ENCODE measurements at regions not wholly inside any gene's neighbourhood (a gene's known extent, or its start where the extent isn't known, plus 50 kb on each side); places are given as distances from the start of the nearest gene placed in this dataset.

GRCh38 chr2:58709687-58710354, 468.7 kb upstream of the FANCL start:
- ChIA-PET POLR2A (no interaction called here), CTCF (no interaction called here)
- TF ChIP-seq ELF4 (IDR thresholded peaks at IDR 0.05) (no peak), LEF1 (IDR thresholded peaks at IDR 0.05; ENCODE audit: borderline replicate concordance) (no peak), FOXA1 (IDR thresholded peaks at IDR 0.05) (no peak), L3MBTL2 (conservative IDR thresholded peaks at IDR 0.05) (no peak), HDGF (IDR thresholded peaks at IDR 0.05; ENCODE audit: borderline replicate concordance) (no peak), ARNT (IDR thresholded peaks at IDR 0.05) (no peak), FOXM1 (IDR thresholded peaks at IDR 0.05; ENCODE audit: borderline replicate concordance) (no peak), NFRKB (IDR thresholded peaks at IDR 0.05) (no peak), PKNOX1 (IDR thresholded peaks at IDR 0.05) (no peak), ZNF384 (IDR thresholded peaks at IDR 0.05) (no peak), CTBP1 (IDR thresholded peaks at IDR 0.05; ENCODE audit: borderline replicate concordance) (no peak), SUZ12 (IDR thresholded peaks at IDR 0.05) (no peak), SP1 (IDR thresholded peaks at IDR 0.05) (no peak), BHLHE40 (IDR thresholded peaks at IDR 0.05; ENCODE audit: borderline replicate concordance) (no peak), TARDBP (IDR thresholded peaks at IDR 0.05) (no peak), FOXK2 (IDR thresholded peaks at IDR 0.05) (no peak)
- no peak for DNase-seq (ENCODE audit: extremely low spot score)

- DNase-seq (ENCODE audit: extremely low spot score), result no peak
- ChIA-PET POLR2A (no interaction called here), CTCF (no interaction called here)
- TF ChIP-seq ZNF384 (IDR thresholded peaks at IDR 0.05), result no peak
- no peak for TF ChIP-seq FOXM1 (IDR thresholded peaks at IDR 0.05; ENCODE audit: borderline replicate concordance)
- no peak for TF ChIP-seq FOXA1 (IDR thresholded peaks at IDR 0.05)
- no peak for TF ChIP-seq FOXK2 (IDR thresholded peaks at IDR 0.05)
- TF ChIP-seq PKNOX1 (IDR thresholded peaks at IDR 0.05), result no peak
- no peak for TF ChIP-seq L3MBTL2 (conservative IDR thresholded peaks at IDR 0.05)
- no peak for TF ChIP-seq SP1 (IDR thresholded peaks at IDR 0.05)
- TF ChIP-seq SUZ12 (IDR thresholded peaks at IDR 0.05), result no peak
- TF ChIP-seq ELF4 (IDR thresholded peaks at IDR 0.05), result no peak
- TF ChIP-seq TARDBP (IDR thresholded peaks at IDR 0.05), result no peak
- TF ChIP-seq HDGF (IDR thresholded peaks at IDR 0.05; ENCODE audit: borderline replicate concordance), result no peak
- no peak for TF ChIP-seq CTBP1 (IDR thresholded peaks at IDR 0.05; ENCODE audit: borderline replicate concordance)
- no peak for TF ChIP-seq NFRKB (IDR thresholded peaks at IDR 0.05)
- TF ChIP-seq ARNT (IDR thresholded peaks at IDR 0.05), result no peak
Measured at GRCh38 chr2:58709274-58709673, 468.1 kb upstream of the FANCL start.

- POLR2A ChIA-PET, result no interaction called here
- CTCF ChIA-PET, result interaction anchor here (0.7 kb wide), 1 partner anchor 20 kb away, joined by 3 read pairs; no protein-coding TSS in a partner anchor
- TF ChIP-seq SP1 (IDR thresholded peaks at IDR 0.05) (no peak), ZNF384 (IDR thresholded peaks at IDR 0.05) (no peak), SUZ12 (IDR thresholded peaks at IDR 0.05) (no peak), FOXA1 (IDR thresholded peaks at IDR 0.05) (no peak), FOXK2 (IDR thresholded peaks at IDR 0.05) (no peak), CTBP1 (IDR thresholded peaks at IDR 0.05; ENCODE audit: borderline replicate concordance) (no peak), FOXM1 (IDR thresholded peaks at IDR 0.05; ENCODE audit: borderline replicate concordance) (no peak), BHLHE40 (IDR thresholded peaks at IDR 0.05; ENCODE audit: borderline replicate concordance) (no peak), TARDBP (IDR thresholded peaks at IDR 0.05) (no peak), PKNOX1 (IDR thresholded peaks at IDR 0.05) (no peak), NFRKB (IDR thresholded peaks at IDR 0.05) (no peak), L3MBTL2 (conservative IDR thresholded peaks at IDR 0.05) (no peak), ARNT (IDR thresholded peaks at IDR 0.05) (no peak), ELF4 (IDR thresholded peaks at IDR 0.05) (no peak), LEF1 (IDR thresholded peaks at IDR 0.05; ENCODE audit: borderline replicate concordance) (no peak), HDGF (IDR thresholded peaks at IDR 0.05; ENCODE audit: borderline replicate concordance) (no peak)
- DNase-seq (ENCODE audit: extremely low spot score), result peak; percentile 18
Measured at GRCh38 chr2:58708565-58708964, 467.4 kb upstream of the FANCL start.

- POLR2A ChIA-PET, result no interaction called here
- no peak for DNase-seq (ENCODE audit: extremely low spot score)
- TF ChIP-seq L3MBTL2 (conservative IDR thresholded peaks at IDR 0.05), result no peak
- no peak for TF ChIP-seq LEF1 (IDR thresholded peaks at IDR 0.05; ENCODE audit: borderline replicate concordance)
- no peak for TF ChIP-seq ARNT (IDR thresholded peaks at IDR 0.05)
- no peak for TF ChIP-seq SP1 (IDR thresholded peaks at IDR 0.05)
- no peak for TF ChIP-seq ZNF384 (IDR thresholded peaks at IDR 0.05)
- no peak for TF ChIP-seq FOXA1 (IDR thresholded peaks at IDR 0.05)
- CTCF ChIA-PET, result no interaction called here
Measured at GRCh38 chr2:58702302-58702885, 461.3 kb upstream of the FANCL start.

GRCh38 chr2:58701688-58702301, 460.7 kb upstream of the FANCL start:
- TF ChIP-seq CTBP1 (IDR thresholded peaks at IDR 0.05; ENCODE audit: borderline replicate concordance) (no peak), ELF4 (IDR thresholded peaks at IDR 0.05) (no peak), NFRKB (IDR thresholded peaks at IDR 0.05) (no peak), ARNT (IDR thresholded peaks at IDR 0.05) (no peak), ZNF384 (IDR thresholded peaks at IDR 0.05) (no peak), TARDBP (IDR thresholded peaks at IDR 0.05) (no peak), FOXM1 (IDR thresholded peaks at IDR 0.05; ENCODE audit: borderline replicate concordance) (no peak), SUZ12 (IDR thresholded peaks at IDR 0.05) (no peak), FOXA1 (IDR thresholded peaks at IDR 0.05) (no peak), HDGF (IDR thresholded peaks at IDR 0.05; ENCODE audit: borderline replicate concordance) (no peak), LEF1 (IDR thresholded peaks at IDR 0.05; ENCODE audit: borderline replicate concordance) (no peak), BHLHE40 (IDR thresholded peaks at IDR 0.05; ENCODE audit: borderline replicate concordance) (no peak), PKNOX1 (IDR thresholded peaks at IDR 0.05) (no peak), FOXK2 (IDR thresholded peaks at IDR 0.05) (no peak), L3MBTL2 (conservative IDR thresholded peaks at IDR 0.05) (no peak)
- ChIA-PET CTCF (no interaction called here), POLR2A (no interaction called here)
- no peak for DNase-seq (ENCODE audit: extremely low spot score)

All from HEK293T (cell line).